ENCODE measurements at regions not wholly inside any gene's neighbourhood (a gene's known extent, or its start where the extent isn't known, plus 50 kb on each side); places are given as distances from the start of the nearest gene placed in this dataset.
"Not testable (repeated sequence)": the region's sequence is repeated elsewhere in the genome, so short reads cannot be mapped to it uniquely, and the experiment has no call there.

GRCh38 chr11:93902921-93903320, 52.5 kb upstream of the VSTM5 start:
- no peak for DNase-seq (ENCODE audit: low read depth)

GRCh38 chr11:93903989-93904388, 53.6 kb upstream of the VSTM5 start:
- DNase-seq (ENCODE audit: low read depth), result no peak

DNA sequence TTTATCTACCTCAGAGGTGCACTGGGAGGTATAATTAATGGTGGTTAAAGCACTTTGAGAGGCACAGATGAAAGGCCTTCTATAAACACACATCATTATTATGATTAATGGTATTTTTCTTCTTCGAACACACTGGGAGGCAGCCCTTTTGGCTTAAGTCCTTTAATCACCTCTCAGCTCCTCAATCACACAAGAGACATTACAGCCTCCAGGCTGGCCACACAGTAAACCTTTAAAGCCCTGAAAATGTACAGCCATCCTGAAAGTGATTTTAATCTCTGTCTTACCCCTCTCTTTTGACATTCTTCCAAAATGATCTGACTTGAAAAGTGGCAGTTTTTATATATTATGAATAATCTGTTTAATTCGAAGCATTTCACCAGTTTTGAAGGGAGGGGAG, 54.3 kb upstream of the VSTM5 start:
- no peak for DNase-seq (ENCODE audit: low read depth)

GRCh38 chr11:93905384-93905783, 55.0 kb upstream of the VSTM5 start:
- no peak for DNase-seq (ENCODE audit: low read depth)

GRCh38 chr11:93906486-93906885, 56.1 kb upstream of the VSTM5 start:
- DNase-seq (ENCODE audit: low read depth), result no peak

DNA sequence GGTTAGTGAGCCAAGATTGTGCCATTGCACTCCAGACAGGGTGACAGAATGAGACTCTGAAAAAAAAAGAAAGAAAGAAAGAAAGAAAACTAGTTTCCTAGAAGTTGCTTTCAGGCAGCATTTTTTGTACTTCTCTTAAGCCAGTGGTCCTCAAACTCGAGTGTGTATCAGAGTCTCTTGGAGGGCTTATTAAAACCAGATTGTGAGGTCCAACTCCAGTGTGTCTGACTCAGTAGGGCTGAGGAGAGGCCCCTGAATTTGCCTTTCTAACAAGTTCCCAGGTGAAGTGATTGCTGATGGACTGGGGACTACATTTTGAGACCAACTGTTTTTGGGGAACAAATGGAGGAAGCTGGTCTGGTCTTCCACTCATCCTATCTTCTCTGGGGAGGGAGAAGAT, 57.5 kb upstream of the VSTM5 start:
- DNase-seq (ENCODE audit: low read depth), result no peak

GRCh38 chr11:93908689-93909088, 58.3 kb upstream of the VSTM5 start:
- no peak for DNase-seq (ENCODE audit: low read depth)

DNA sequence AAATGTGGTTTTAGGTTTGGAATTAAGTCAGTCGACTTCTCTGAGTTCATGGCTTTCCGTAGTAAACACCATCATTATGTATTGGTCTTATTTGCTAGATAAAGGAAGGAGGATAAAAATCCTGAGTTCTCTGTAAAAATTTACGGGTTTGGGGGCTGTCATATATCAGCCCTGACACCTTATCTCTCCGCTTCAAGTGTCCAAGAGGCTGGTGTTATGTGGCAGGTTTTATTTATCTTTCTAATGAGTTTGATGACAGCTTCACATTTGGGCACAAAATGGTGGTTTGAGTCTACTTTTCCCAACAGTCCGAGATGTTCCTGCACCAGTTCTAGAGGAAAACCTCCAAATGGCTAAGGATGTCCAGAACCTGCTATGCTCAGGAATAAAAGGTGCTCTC, 67.3 kb upstream of the VSTM5 start:
- DNase-seq (ENCODE audit: low read depth), result no peak

- DNase-seq (ENCODE audit: low read depth), result peak; percentile 34
Measured at GRCh38 chr11:93921695-93922468, 71.5 kb upstream of the VSTM5 start.

- DNase-seq (ENCODE audit: low read depth), result no peak
Measured at GRCh38 chr11:93922830-93923229, 72.4 kb upstream of the VSTM5 start.

- DNase-seq (ENCODE audit: low read depth), result not testable (repeated sequence)
Measured at GRCh38 chr11:93926099-93926498, 75.7 kb upstream of the VSTM5 start.

GRCh38 chr11:93929407-93929806, 79.0 kb upstream of the VSTM5 start:
- no peak for DNase-seq (ENCODE audit: low read depth)

- DNase-seq (ENCODE audit: low read depth), result no peak
Measured at GRCh38 chr11:93933230-93933629, 82.8 kb upstream of the VSTM5 start.

GRCh38 chr11:93935826-93936225, 85.3 kb upstream of the HEPHL1 start:
- no peak for DNase-seq (ENCODE audit: low read depth)

DNA sequence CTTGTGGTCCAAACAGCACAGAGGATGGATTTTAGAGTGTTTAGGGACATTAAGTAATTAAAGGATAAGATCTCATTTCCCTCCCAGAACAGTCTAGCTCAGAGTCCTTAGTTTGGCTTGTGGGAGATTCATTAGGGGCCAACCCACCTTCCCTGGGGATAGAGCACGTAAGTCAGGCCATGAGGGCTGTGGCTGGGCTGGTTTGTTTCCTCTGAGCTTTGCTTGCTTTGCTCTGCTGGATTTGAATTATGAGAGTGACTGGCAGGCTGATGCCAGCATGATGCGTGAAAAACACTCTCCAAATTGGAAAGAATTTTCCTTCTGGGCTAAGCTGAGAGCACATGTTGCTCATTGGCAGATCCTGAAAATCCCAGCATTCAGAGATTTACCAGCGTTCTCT, 84.7 kb upstream of the HEPHL1 start:
- no peak for DNase-seq (ENCODE audit: low read depth)

DNA sequence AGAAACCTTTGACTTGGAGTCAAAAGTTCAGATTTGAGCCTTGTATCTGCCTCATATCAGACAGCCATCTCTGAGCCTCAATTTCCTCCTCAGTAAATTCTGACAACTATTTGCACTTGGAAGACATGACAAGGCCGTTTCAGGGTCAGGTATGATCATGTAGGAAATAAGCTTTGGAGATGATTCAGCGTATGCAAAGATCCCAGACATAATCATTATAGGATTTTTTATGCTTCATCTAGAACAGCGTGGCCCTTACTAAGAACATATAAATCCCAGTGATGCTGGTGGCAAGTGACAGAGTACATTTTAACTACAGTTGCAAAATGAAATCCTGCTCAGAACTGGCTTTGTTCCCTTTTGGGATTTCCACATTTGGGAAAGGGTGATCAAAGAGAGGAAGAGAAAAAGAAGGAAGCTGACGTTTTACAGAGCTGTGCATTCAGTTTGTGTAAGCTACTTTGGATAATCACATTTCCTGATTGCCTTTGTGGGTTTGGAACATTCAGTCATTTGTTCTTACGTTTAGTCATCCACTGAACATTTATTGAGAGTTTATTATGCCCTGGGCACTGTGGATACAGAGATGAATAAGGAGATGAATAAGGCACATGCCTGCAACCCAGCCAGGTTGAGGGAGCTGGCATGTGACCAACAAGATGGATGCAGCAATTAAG, 81.9 kb upstream of the HEPHL1 start:
- DNase-seq (ENCODE audit: low read depth), result no peak

GRCh38 chr11:93940395-93940794, 80.8 kb upstream of the HEPHL1 start:
- DNase-seq (ENCODE audit: low read depth), result no peak

DNA sequence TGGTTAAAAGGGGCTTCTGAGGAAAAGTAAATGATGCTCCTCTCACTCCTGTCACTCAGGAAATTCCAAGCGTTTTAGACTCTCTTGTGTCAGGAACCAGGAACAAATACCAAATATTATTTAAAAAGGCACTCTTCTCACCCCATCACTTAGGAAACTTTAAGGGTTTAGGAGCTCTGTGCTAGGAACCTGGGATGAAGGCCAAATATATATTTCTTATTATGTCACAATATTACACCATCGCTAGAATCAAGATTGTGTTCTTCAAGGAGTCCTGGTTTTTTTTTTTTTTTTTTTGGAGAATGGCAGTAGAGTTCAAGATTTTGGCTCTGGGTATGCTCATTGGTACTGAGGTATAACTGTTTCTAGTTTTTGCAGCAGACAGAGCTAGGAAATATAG, 79.0 kb upstream of the HEPHL1 start:
- DNase-seq (ENCODE audit: low read depth), result no peak

DNA sequence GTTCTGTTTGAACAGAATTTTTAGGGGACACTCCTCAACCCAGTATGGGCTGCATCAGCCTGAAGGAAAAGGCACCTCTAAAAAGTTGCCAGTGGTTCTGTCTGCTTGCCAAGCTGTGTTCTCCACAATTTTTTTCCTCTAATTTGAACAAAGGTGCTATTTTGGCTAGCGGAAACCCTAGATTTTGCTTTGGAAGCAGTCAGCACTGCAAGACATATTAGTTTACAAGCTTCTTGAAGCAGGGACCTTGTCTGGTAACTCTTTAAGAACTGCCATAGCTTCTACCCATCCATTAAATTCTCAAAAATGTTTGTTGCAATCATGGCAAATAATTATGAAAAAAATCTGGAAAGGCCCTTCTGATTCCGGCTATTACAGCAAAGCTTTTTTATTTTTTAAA, 75.6 kb upstream of the HEPHL1 start:
- DNase-seq (ENCODE audit: low read depth), result no peak

GRCh38 chr11:93952082-93952780, 68.9 kb upstream of the HEPHL1 start:
- no peak for DNase-seq (ENCODE audit: low read depth)

GRCh38 chr11:93957397-93957952, 63.7 kb upstream of the HEPHL1 start:
- no peak for DNase-seq (ENCODE audit: low read depth)

DNA sequence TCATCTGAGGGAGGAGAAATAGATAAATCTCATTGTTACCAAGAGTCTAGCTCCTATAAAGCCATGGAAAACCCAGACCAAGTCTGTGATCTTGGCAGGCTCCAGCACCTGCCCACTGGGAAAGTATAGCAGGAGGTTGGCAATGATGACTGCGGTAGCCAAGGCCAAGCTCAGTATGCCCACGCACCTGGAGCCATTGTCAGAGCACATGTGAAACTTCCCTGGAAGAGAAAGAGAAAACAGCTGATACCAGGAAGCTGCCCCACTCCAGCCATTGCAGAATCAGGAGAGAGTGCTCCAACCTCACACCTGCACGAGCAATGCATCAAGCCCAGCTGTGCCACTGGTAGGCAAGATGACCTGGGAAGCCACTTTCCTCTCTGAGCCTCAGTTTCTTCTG, 62.2 kb upstream of the HEPHL1 start:
- no peak for DNase-seq (ENCODE audit: low read depth)

GRCh38 chr11:93959663-93960062, 61.5 kb upstream of the HEPHL1 start:
- no peak for DNase-seq (ENCODE audit: low read depth)
